ENCODE measurements at regions not wholly inside any gene's neighbourhood (a gene's known extent, or its start where the extent isn't known, plus 50 kb on each side); places are given as distances from the start of the nearest gene placed in this dataset.

DNA sequence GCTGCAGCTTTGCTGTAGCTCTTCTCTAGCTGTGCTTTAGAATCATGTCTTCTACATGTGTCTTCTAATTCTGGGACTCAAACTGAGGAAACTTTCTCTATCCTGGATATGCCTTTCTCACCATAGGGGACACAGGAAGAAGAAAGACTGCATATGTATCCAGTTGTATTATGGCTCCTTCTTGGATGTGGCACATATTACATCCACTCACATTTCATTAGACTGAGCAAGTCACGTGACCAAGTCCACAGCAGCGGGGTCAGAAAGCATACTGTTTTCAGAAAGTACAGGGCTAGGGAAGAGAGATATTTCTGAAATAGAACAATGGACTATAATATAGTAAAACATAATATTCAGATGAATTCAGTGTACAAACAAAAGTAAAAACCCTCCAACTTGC, 187.6 kb upstream of the RIMS1 start:
- H3K9me3 ChIP-seq (ENCODE audit: control insufficient read depth in 4 of 4, low read length in 3 of 4) = no peaks in the 10 kb centered on the region
- no peak overlapping the region for H3K4me3 ChIP-seq (ENCODE audit: low read depth in 1 of 3, low read length in 3 of 3)
- H3K9ac ChIP-seq (ENCODE audit: low read depth in 1 of 2, low read length in 2 of 2) = no peak overlapping the region
- TF ChIP-seq RAD21 (IDR thresholded peaks at IDR 0.05) (no peak), TAF1 (conservative IDR thresholded peaks at IDR 0.05) (no peak), SP1 (IDR thresholded peaks at IDR 0.05) (no peak), HNF4G (IDR thresholded peaks at IDR 0.05) (no peak), YY1 (IDR thresholded peaks at IDR 0.05) (no peak), NR2F2 (IDR thresholded peaks at IDR 0.05) (no peak)
- TF ChIP-seq, protein P1, sequence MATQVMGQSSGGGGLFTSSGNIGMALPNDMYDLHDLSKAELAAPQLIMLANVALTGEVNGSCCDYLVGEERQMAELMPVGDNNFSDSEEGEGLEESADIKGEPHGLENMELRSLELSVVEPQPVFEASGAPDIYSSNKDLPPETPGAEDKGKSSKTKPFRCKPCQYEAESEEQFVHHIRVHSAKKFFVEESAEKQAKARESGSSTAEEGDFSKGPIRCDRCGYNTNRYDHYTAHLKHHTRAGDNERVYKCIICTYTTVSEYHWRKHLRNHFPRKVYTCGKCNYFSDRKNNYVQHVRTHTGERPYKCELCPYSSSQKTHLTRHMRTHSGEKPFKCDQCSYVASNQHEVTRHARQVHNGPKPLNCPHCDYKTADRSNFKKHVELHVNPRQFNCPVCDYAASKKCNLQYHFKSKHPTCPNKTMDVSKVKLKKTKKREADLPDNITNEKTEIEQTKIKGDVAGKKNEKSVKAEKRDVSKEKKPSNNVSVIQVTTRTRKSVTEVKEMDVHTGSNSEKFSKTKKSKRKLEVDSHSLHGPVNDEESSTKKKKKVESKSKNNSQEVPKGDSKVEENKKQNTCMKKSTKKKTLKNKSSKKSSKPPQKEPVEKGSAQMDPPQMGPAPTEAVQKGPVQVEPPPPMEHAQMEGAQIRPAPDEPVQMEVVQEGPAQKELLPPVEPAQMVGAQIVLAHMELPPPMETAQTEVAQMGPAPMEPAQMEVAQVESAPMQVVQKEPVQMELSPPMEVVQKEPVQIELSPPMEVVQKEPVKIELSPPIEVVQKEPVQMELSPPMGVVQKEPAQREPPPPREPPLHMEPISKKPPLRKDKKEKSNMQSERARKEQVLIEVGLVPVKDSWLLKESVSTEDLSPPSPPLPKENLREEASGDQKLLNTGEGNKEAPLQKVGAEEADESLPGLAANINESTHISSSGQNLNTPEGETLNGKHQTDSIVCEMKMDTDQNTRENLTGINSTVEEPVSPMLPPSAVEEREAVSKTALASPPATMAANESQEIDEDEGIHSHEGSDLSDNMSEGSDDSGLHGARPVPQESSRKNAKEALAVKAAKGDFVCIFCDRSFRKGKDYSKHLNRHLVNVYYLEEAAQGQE (IDR thresholded peaks at IDR 0.05) = no peak
- TF ChIP-seq, protein P2, sequence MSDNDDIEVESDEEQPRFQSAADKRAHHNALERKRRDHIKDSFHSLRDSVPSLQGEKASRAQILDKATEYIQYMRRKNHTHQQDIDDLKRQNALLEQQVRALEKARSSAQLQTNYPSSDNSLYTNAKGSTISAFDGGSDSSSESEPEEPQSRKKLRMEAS (IDR thresholded peaks at IDR 0.05) = no peak
- TF ChIP-seq, protein P3, sequence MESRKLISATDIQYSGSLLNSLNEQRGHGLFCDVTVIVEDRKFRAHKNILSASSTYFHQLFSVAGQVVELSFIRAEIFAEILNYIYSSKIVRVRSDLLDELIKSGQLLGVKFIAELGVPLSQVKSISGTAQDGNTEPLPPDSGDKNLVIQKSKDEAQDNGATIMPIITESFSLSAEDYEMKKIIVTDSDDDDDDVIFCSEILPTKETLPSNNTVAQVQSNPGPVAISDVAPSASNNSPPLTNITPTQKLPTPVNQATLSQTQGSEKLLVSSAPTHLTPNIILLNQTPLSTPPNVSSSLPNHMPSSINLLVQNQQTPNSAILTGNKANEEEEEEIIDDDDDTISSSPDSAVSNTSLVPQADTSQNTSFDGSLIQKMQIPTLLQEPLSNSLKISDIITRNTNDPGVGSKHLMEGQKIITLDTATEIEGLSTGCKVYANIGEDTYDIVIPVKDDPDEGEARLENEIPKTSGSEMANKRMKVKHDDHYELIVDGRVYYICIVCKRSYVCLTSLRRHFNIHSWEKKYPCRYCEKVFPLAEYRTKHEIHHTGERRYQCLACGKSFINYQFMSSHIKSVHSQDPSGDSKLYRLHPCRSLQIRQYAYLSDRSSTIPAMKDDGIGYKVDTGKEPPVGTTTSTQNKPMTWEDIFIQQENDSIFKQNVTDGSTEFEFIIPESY (IDR thresholded peaks at IDR 0.05) = no peak
- H3K4me1 ChIP-seq (ENCODE audit: control insufficient read depth in 4 of 4, insufficient read depth in 4 of 4, low read length in 3 of 4) = no peaks in the 10 kb centered on the region
- H3K27me3 ChIP-seq (ENCODE audit: control insufficient read depth in 4 of 4, insufficient read depth in 4 of 4, low read length in 3 of 4) = peaks cover 0 to 2% (median 0%) of the 10 kb centered on the region in 4 donors
- H3K27ac ChIP-seq (ENCODE audit: low read depth in 1 of 2, low read length in 2 of 2) = no peak overlapping the region
- no peak for DNase-seq (ENCODE audit: low spot score)
- WGBS = 82% methylated on average over 2 of the region's 2 CpGs
- H3K36me3 ChIP-seq (ENCODE audit: control insufficient read depth in 4 of 4, insufficient read depth in 3 of 4, low read depth in 1 of 4, low read length in 3 of 4) = no peaks in the 10 kb centered on the region

DNA sequence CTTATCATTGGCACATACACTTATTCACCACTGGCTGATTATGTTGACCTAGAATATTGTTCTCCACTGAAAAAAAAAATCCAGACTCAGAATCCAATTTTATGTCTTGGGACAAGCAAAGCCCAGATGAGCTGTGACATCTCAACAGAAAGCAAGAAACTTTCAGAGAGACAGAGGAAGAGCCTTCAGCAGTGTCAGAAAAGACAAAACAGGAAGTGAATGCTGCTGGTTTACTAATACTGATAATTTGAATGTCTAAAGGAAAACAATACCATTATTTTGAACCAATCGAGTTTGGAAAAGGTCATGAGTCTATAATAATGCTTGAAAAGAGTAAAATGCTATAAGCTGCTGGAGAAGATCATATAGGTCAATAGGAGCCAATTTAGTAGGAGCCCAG, 179.8 kb upstream of the RIMS1 start:
- no peaks in the 10 kb centered on the region for H3K9me3 ChIP-seq (ENCODE audit: control insufficient read depth in 4 of 4, low read length in 3 of 4)
- no peak overlapping the region for H3K27ac ChIP-seq (ENCODE audit: low read depth in 1 of 2, low read length in 2 of 2)
- no peak overlapping the region for H3K4me3 ChIP-seq (ENCODE audit: low read depth in 1 of 3, low read length in 3 of 3)
- WGBS = 19% methylated on average over 1 of the region's 1 CpG
- H3K9ac ChIP-seq (ENCODE audit: low read depth in 1 of 2, low read length in 2 of 2) = no peak overlapping the region
- no peaks in the 10 kb centered on the region for H3K4me1 ChIP-seq (ENCODE audit: control insufficient read depth in 4 of 4, insufficient read depth in 4 of 4, low read length in 3 of 4)
- no peak for DNase-seq (ENCODE audit: low spot score)
- no peaks in the 10 kb centered on the region for H3K36me3 ChIP-seq (ENCODE audit: control insufficient read depth in 4 of 4, insufficient read depth in 3 of 4, low read depth in 1 of 4, low read length in 3 of 4)
- peaks cover 0 to 3% (median 0%) of the 10 kb centered on the region in 4 donors for H3K27me3 ChIP-seq (ENCODE audit: control insufficient read depth in 4 of 4, insufficient read depth in 4 of 4, low read length in 3 of 4)
- TF ChIP-seq HNF4A (conservative IDR thresholded peaks at IDR 0.05) = no peak
- TF ChIP-seq YY1 (IDR thresholded peaks at IDR 0.05) = no peak
- TF ChIP-seq, protein P4, sequence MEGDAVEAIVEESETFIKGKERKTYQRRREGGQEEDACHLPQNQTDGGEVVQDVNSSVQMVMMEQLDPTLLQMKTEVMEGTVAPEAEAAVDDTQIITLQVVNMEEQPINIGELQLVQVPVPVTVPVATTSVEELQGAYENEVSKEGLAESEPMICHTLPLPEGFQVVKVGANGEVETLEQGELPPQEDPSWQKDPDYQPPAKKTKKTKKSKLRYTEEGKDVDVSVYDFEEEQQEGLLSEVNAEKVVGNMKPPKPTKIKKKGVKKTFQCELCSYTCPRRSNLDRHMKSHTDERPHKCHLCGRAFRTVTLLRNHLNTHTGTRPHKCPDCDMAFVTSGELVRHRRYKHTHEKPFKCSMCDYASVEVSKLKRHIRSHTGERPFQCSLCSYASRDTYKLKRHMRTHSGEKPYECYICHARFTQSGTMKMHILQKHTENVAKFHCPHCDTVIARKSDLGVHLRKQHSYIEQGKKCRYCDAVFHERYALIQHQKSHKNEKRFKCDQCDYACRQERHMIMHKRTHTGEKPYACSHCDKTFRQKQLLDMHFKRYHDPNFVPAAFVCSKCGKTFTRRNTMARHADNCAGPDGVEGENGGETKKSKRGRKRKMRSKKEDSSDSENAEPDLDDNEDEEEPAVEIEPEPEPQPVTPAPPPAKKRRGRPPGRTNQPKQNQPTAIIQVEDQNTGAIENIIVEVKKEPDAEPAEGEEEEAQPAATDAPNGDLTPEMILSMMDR (IDR thresholded peaks at IDR 0.05; ENCODE audit: low read depth, low read length, missing input control) = no peak
- TF ChIP-seq HNF4G (IDR thresholded peaks at IDR 0.05) = no peak
- no peak for TF ChIP-seq NR2F2 (IDR thresholded peaks at IDR 0.05)
- TF ChIP-seq FOXA2 (IDR thresholded peaks at IDR 0.05) = no peak
- TF ChIP-seq, protein P5, sequence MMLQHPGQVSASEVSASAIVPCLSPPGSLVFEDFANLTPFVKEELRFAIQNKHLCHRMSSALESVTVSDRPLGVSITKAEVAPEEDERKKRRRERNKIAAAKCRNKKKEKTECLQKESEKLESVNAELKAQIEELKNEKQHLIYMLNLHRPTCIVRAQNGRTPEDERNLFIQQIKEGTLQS (IDR thresholded peaks at IDR 0.05) = no peak
- TF ChIP-seq JUND (IDR thresholded peaks at IDR 0.05) = no peak
- no peak for TF ChIP-seq EGR1 (IDR thresholded peaks at IDR 0.05; ENCODE audit: low read depth in 2 of 2)
- TF ChIP-seq SP1 (IDR thresholded peaks at IDR 0.05) = no peak
- TF ChIP-seq RXRA (IDR thresholded peaks at IDR 0.05) = no peak
- TF ChIP-seq TAF1 (conservative IDR thresholded peaks at IDR 0.05) = no peak
- TF ChIP-seq GABPA (IDR thresholded peaks at IDR 0.05 in 1 of 2, conservative IDR thresholded peaks at IDR 0.05 in 1 of 2) = no peak
- no peak for TF ChIP-seq FOXA1 (IDR thresholded peaks at IDR 0.05)
- TF ChIP-seq, protein P1 (IDR thresholded peaks at IDR 0.05) = no peak
- TF ChIP-seq, protein P3 (IDR thresholded peaks at IDR 0.05) = no peak

All from liver (tissue), 8 donors.